Neural cell (in vitro differentiated cells): ENCODE measurements at regions not wholly inside any gene's neighbourhood (a gene's known extent, or its start where the extent isn't known, plus 50 kb on each side); places are given as distances from the start of the nearest gene placed in this dataset.

ENCODE experiments used
- H2AFZ ChIP-seq: fragments of 200-600, 300-800 bp; sonication (generic), shearing (Covaris generic); 2 replicates; pipeline ENCODE4 v1.6.0; 2014; ENCODE audit warnings: low read depth, mild to moderate bottlenecking, antibody characterized with exemption, low read length, moderate library complexity
- H3F3A ChIP-seq: fragments of 200-600 bp; shearing (Covaris generic); 2 replicates; pipeline ENCODE4 v1.6.1; 2016; ENCODE audit warnings: mild to moderate bottlenecking, moderate library complexity, mixed read lengths, antibody characterized with exemption, low read length; ENCODE audit not compliant: insufficient read depth, poor library complexity, severe bottlenecking
- H3K27ac ChIP-seq: fragments of 200-600, 300-800 bp; sonication (generic), shearing (Covaris generic); 2 replicates; pipeline ENCODE4 v1.5.1; 2014; ENCODE audit warnings: mild to moderate bottlenecking, low read length, moderate library complexity
- H3K27me3 ChIP-seq: fragments of 300-800, 200-600 bp; sonication (generic), shearing (Covaris generic); 2 replicates; pipeline ENCODE4 v1.6.0; 2014; ENCODE audit warnings: mild to moderate bottlenecking, low read depth, low read length, moderate library complexity; ENCODE audit not compliant: insufficient read depth
- H3K36me3 ChIP-seq: fragments of 300-800, 200-600 bp; sonication (generic), shearing (Covaris generic); 2 replicates; pipeline ENCODE4 v1.5.1; 2014; ENCODE audit warnings: mild to moderate bottlenecking, antibody characterized with exemption, low read length, moderate library complexity; ENCODE audit not compliant: insufficient read depth
- H3K4me2 ChIP-seq: fragments of 300-800, 200-600 bp; sonication (generic), shearing (Covaris generic); 2 replicates; pipeline ENCODE4 v1.6.0; 2014; ENCODE audit warnings: mild to moderate bottlenecking, low read length
- H3K4me3 ChIP-seq: fragments of 300-800, 200-600 bp; sonication (generic), shearing (Covaris generic); 2 replicates; pipeline ENCODE4 v1.5.1; 2014; ENCODE audit warnings: mild to moderate bottlenecking, low read length, moderate library complexity
- H3K79me2 ChIP-seq: fragments of 200-600 bp; shearing (Covaris generic); replicated peaks from 2 replicates; pipeline ENCODE4 v1.6.0; 2014; ENCODE audit warnings: mild to moderate bottlenecking, low read length, moderate library complexity; ENCODE audit not compliant: insufficient read depth
- H3K9ac ChIP-seq: fragments of 300-800, 200-600 bp; sonication (generic), shearing (Covaris generic); 2 replicates; pipeline ENCODE4 v1.6.1; 2016; ENCODE audit warnings: mild to moderate bottlenecking, low read length, mixed read lengths
- H3K9me2 ChIP-seq: fragments of 200-600 bp; shearing (Covaris generic); 2 replicates; pipeline ENCODE4 v1.6.1; 2016; ENCODE audit warnings: mild to moderate bottlenecking, low read length, mixed read lengths; ENCODE audit not compliant: insufficient read depth
- H3K9me3 ChIP-seq: fragments of 200-600, 300-800 bp; sonication (generic), shearing (Covaris generic); 2 replicates; pipeline ENCODE4 v1.6.1; 2016; ENCODE audit warnings: mild to moderate bottlenecking, mixed run types, low read length, moderate library complexity, mixed read lengths
- H4K20me1 ChIP-seq: fragments of 200-600 bp; shearing (Covaris generic); 2 replicates; pipeline ENCODE4 v1.6.1; 2016; ENCODE audit warnings: mild to moderate bottlenecking, mixed run types; ENCODE audit not compliant: insufficient read depth
- CTCF ChIP-seq: fragments of 450-650 bp; IDR thresholded peaks from 2 replicates; pipeline ENCODE4 v1.5.1; 2014; ENCODE audit warnings: antibody characterized with exemption, mild to moderate bottlenecking, moderate library complexity; ENCODE audit not compliant: poor library complexity, severe bottlenecking
- EP300 ChIP-seq: fragments of 450-650 bp; conservative IDR thresholded peaks from 2 replicates; pipeline ENCODE4 v1.6.1; 2014; ENCODE audit warnings: antibody characterized with exemption, mild to moderate bottlenecking, moderate library complexity; ENCODE audit not compliant: poor library complexity, severe bottlenecking
- EZH2 ChIP-seq: fragments of 200-600, 300-800 bp; shearing (Covaris generic), sonication (generic); IDR thresholded peaks from 2 replicates; pipeline ENCODE4 v1.6.1; 2014; ENCODE audit warnings: antibody characterized with exemption, low read length, borderline replicate concordance, mild to moderate bottlenecking; ENCODE audit not compliant: insufficient read depth, poor library complexity, severe bottlenecking
- MXI1 ChIP-seq: fragments of 450-650 bp; conservative IDR thresholded peaks from 2 replicates; pipeline ENCODE4 v1.6.1; 2014; ENCODE audit warnings: antibody characterized with exemption, mild to moderate bottlenecking; ENCODE audit not compliant: poor library complexity, severe bottlenecking
- POLR2AphosphoS5 ChIP-seq: IDR thresholded peaks from 2 replicates; pipeline ENCODE4 v1.6.1; 2012
- RAD21 ChIP-seq: fragments of 450-650 bp; conservative IDR thresholded peaks from 2 replicates; pipeline ENCODE4 v1.6.1; 2014; ENCODE audit warnings: antibody characterized with exemption, mild to moderate bottlenecking, moderate library complexity
- SMC3 ChIP-seq: fragments of 450-650 bp; conservative IDR thresholded peaks from 2 replicates; pipeline ENCODE4 v1.6.1; 2014; ENCODE audit warnings: antibody characterized with exemption, mild to moderate bottlenecking, moderate library complexity; ENCODE audit not compliant: poor library complexity
- TAF1 ChIP-seq: IDR thresholded peaks from 2 replicates; pipeline ENCODE4 v1.6.1; 2012; ENCODE audit warnings: low read depth
- TF ChIP-seq, protein P1 (sequence below): IDR thresholded peaks from 2 replicates; pipeline ENCODE4 v1.6.1; 2012; ENCODE audit warnings: borderline replicate concordance

- Histone ChIP-seq H4K20me1 (no peaks in the 10 kb centered on the region), H3K4me3 (no peak overlapping the region)
These were observed 93.6 kb downstream of the HTR5A start for GRCh38 chr7:155163696-155164095.

GRCh38 chr7:155164316-155164715 lies 94.2 kb downstream of the HTR5A start:
- Histone ChIP-seq H3K4me3 (no peak overlapping the region), H3K79me2 (no peaks in the 10 kb centered on the region), H2AFZ (no peak overlapping the region), H4K20me1 (no peaks in the 10 kb centered on the region), H3K9me3 (no peaks in the 10 kb centered on the region), H3K9ac (no peak overlapping the region), H3K9me2 (no peaks in the 10 kb centered on the region), H3K36me3 (no peaks in the 10 kb centered on the region), H3K27me3 (no peaks in the 10 kb centered on the region), H3F3A (no peaks in the 10 kb centered on the region), H3K4me2 (no peak overlapping the region), H3K27ac (no peak overlapping the region)
- TF ChIP-seq POLR2AphosphoS5 (no peak), SMC3 (no peak), TAF1 (no peak), EP300 (no peak), MXI1 (no peak), RAD21 (no peak), EZH2 (no peak), CTCF (no peak)
- TF ChIP-seq, protein P1, sequence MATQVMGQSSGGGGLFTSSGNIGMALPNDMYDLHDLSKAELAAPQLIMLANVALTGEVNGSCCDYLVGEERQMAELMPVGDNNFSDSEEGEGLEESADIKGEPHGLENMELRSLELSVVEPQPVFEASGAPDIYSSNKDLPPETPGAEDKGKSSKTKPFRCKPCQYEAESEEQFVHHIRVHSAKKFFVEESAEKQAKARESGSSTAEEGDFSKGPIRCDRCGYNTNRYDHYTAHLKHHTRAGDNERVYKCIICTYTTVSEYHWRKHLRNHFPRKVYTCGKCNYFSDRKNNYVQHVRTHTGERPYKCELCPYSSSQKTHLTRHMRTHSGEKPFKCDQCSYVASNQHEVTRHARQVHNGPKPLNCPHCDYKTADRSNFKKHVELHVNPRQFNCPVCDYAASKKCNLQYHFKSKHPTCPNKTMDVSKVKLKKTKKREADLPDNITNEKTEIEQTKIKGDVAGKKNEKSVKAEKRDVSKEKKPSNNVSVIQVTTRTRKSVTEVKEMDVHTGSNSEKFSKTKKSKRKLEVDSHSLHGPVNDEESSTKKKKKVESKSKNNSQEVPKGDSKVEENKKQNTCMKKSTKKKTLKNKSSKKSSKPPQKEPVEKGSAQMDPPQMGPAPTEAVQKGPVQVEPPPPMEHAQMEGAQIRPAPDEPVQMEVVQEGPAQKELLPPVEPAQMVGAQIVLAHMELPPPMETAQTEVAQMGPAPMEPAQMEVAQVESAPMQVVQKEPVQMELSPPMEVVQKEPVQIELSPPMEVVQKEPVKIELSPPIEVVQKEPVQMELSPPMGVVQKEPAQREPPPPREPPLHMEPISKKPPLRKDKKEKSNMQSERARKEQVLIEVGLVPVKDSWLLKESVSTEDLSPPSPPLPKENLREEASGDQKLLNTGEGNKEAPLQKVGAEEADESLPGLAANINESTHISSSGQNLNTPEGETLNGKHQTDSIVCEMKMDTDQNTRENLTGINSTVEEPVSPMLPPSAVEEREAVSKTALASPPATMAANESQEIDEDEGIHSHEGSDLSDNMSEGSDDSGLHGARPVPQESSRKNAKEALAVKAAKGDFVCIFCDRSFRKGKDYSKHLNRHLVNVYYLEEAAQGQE, result no peak

More at GRCh38 chr7:155163696-155164095, 93.6 kb downstream of the HTR5A start:
- H3K79me2 ChIP-seq, result no peaks in the 10 kb centered on the region
- no peaks in the 10 kb centered on the region for H3K27me3 ChIP-seq
- no peaks in the 10 kb centered on the region for H3F3A ChIP-seq
- no peak for TF ChIP-seq CTCF
- TF ChIP-seq POLR2AphosphoS5, result no peak
- no peak for TF ChIP-seq SMC3
- TF ChIP-seq RAD21, result no peak
- TF ChIP-seq, protein P1, result no peak
- TF ChIP-seq EZH2, result no peak
- no peak for TF ChIP-seq EP300
- H3K9me2 ChIP-seq, result no peaks in the 10 kb centered on the region
- no peak overlapping the region for H3K9ac ChIP-seq
- H3K36me3 ChIP-seq, result no peaks in the 10 kb centered on the region
- H2AFZ ChIP-seq, result no peak overlapping the region
- no peaks in the 10 kb centered on the region for H3K9me3 ChIP-seq
- no peak overlapping the region for H3K27ac ChIP-seq
- no peak overlapping the region for H3K4me2 ChIP-seq
